Superior temporal gyrus (tissue), 1 donor: ENCODE measurements at regions not wholly inside any gene's neighbourhood (a gene's known extent, or its start where the extent isn't known, plus 50 kb on each side); places are given as distances from the start of the nearest gene placed in this dataset.
"Not testable (repeated sequence)": the region's sequence is repeated elsewhere in the genome, so short reads cannot be mapped to it uniquely, and the experiment has no call there.

Experiments used
- DNase-seq: peaks from one replicate; pipeline ENCODE4 v3.0.0-alpha.2; 2016; ENCODE audit errors: extremely low spot score

GRCh38 chr14:105749870-105750541, 223.6 kb downstream of the TMEM121 start:
- not testable (repeated sequence) for DNase-seq

- not testable (repeated sequence) for DNase-seq
Observed at GRCh38 chr14:105751291-105751751, 224.9 kb downstream of the TMEM121 start.

DNA sequence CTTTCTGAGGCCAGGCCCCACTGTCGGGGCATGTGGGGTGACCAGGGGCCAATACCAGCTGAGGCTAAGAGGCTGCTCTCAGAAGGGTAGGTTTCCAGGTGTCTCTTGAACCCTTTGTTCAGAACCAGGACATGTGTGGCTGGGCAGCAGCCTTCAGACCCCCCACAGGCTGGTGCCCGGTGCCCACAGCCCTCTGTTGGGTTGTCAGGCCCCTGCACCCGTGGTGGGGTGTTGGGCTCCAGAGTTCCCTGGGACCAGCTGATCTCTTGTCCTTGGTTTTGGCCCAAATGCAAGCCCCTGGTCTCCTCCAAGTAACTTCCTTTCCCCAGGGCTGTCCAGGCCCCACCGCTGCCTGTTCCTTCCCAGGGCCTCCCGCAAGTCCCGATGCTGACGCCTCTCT, 226.0 kb downstream of the TMEM121 start:
- DNase-seq, result not testable (repeated sequence)

DNA sequence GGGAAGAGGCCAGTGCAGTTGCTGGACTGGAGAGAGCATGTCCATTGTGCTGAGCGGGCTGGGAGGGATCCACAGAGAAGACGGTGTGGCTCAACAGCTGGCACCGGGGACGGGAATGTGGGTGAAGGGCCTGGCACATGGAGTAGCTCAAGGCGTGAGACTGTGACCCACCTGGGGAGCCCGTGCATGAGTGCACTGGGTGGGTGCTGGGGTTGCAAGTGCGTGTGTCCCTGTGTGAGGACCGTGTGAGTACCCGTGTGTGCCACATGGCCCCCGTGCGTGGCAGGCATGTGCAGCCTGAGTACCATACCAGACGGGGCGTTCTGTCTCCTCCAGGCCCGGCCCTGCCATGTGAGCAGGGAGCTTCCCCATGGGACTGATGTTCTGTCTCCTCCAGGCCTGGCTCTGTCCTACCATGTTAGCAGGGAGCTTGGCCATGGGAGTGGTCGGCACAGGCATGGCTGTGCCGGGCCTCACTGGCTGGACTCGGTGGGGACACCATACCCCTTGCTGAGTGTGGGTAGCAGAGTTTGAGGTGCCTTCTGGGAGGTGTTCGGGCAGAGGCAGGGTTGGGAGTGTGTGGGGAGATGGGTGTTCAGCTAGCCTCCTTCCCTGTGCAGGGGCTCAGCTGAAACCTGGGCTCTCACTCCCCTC, 234.4 kb downstream of the TMEM121 start:
- DNase-seq, result no peak

DNA sequence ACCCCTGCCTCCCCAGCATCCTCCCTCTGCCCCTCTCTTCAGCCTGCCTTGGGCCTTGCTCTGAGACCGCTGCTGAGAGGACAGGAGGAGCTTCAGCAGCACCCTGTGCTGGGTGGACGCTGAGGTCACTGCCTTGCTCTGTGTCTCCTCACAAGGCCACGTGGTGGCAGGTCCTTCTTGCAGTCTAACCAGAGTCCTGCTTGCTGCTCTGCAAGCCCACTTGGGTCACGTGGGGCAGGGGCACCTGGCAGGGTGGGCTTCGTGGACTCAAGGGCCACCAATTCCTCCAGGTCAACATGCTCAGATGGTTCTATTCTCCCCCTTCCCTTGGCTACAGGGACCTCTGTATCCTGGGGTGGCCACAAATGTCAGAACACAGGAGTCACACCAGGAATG, 235.0 kb downstream of the TMEM121 start:
- not testable (repeated sequence) for DNase-seq

DNA sequence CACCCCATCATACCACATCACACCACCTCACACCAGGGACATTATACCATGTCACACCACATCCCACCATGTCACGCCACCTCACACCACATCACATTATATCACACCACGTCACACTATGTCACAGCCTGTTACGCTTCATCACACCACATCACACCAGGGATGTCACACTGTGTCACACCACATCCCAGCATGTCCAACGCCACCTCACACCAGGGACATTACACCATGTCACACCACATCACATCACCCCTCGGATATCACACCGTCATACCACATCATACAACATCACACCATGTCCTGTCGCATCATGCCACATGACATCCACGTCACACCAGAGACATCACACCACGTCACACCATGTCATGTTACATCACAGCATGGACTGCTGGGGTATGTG, 235.5 kb downstream of the TMEM121 start:
- DNase-seq, result no peak

DNA sequence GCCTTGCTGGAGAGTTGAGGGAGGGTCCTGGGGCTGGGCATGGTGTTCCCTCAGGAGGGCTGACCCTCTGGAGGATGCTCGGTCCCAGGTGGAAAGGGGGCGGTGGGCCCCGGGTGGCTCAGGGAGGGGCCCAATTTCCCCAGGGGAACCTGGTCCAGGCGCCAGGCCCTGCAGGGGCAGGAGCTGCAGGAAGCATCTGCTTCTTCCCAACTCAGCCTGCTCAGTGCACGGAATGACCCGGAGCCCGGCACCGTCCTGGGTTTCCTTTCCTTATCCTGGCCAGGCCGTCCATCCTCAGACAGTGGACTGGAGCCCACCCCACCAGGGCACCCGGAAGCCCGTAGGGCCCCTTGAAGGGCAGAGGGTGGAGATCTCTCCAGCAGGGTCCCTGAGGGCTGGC, 235.9 kb downstream of the TMEM121 start:
- DNase-seq, result not testable (repeated sequence)

- DNase-seq, result not testable (repeated sequence)
Observed at GRCh38 chr14:105764254-105764901, 238.0 kb downstream of the TMEM121 start.

GRCh38 chr14:105765072-105765825, 238.9 kb downstream of the TMEM121 start:
- DNase-seq, result not testable (repeated sequence)

DNA sequence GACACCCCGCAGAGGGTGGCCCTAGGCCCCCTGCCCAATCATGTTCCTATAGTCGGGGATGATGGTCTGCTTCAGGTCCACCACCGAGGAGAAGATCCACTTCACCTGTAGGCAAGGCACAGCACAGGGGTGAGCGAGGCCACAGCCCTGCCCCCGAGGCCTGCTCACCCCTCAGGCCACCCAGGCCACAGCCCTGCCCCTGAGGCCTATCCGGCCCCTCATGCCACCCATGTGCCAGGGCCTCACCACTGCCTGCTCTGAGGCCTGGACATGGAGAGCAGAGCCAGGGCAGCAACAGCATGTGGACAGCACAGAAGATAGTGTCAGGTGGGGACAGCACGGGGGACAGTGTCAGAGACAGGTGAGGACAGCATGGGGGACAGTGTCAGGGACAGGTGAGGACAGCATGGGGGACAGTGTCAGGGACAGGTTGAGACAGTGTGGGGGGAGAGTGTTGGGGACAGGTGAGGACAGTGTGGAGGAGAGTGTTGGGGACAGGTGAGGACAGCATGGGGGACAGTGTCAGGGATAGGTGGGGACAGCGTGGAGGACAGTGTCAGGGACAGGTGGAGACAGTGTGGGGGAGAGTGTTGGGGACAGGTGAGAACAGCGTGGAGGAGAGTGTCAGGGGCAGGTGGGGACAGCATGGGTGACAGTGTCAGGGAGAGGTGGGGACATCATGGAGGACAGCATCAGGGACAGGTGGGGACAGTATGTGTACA, 239.7 kb downstream of the TMEM121 start:
- no peak for DNase-seq

DNA sequence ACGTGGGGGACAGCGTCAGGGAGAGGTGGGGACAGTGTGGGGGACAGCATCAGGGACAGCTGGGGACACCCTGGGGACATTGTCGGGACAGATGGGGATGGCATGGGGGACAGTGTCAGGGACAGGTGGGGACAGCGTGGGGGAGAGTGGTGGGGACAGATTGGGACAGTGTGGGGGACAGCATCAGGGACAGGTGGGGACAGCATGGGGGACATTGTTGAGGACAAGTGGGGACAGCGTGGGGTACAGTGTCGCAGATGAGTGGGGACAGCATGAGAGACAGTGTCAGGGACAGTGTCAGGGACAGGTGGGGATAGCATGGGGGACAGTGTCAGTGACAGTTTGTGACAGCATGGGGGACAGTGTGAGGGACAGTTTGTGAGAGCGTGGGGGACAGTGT, 240.9 kb downstream of the TMEM121 start:
- DNase-seq, result no peak

GRCh38 chr14:105768039-105768438, 241.7 kb downstream of the TMEM121 start:
- not testable (repeated sequence) for DNase-seq

- not testable (repeated sequence) for DNase-seq
Observed at GRCh38 chr14:105769061-105769730, 242.8 kb downstream of the TMEM121 start.

- DNase-seq, result not testable (repeated sequence)
Observed at GRCh38 chr14:105770619-105771216, 244.3 kb downstream of the TMEM121 start.

DNA sequence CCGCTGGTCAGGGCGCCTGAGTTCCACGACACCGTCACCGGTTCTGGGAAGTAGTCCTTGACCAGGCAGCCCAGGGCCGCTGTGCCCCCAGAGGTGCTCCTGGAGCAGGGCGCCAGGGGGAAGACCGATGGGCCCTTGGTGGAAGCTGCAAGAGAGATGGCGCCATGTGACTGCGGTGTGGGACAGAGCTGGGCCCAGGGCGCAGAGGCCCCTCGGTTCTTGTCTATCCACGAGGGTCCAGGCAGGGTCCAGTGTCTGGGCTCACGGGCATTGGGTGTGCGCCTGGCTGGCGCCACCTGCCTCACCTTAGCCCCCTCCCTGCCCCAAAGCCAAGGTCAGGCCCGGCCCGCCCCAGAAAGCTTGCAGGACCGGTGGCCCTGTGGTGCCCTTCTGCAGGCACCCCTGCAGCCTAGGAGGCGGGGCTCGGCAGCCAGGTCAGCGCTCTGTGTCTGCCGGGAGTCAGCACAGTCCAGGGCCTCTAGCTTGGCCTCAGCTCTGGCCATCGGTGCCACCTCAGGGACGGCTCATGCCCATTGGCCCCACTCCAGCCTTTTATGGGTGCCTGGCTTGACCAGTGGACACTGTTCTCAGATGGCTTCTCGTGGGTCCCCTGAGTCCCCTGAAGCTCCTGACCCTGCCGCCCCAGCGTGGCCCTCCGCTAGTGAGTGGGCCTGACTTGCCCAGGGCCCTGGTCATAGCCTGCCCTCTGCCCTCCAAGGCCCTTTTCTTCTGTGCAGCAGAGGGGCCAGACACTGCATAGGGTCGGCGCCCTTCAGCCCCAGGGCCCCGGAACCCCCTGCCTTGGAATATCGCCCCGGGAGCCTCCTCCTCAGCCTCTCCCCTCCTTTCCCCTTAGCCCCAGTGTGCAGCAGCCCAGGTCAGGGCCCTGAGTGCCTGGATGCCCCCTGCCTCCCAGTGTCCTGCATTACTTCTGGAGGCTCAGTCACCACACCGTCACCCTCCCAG, 245.2 kb downstream of the TMEM121 start:
- DNase-seq, result not testable (repeated sequence)

GRCh38 chr14:105772710-105773250, 246.4 kb downstream of the TMEM121 start:
- DNase-seq, result not testable (repeated sequence)

DNA sequence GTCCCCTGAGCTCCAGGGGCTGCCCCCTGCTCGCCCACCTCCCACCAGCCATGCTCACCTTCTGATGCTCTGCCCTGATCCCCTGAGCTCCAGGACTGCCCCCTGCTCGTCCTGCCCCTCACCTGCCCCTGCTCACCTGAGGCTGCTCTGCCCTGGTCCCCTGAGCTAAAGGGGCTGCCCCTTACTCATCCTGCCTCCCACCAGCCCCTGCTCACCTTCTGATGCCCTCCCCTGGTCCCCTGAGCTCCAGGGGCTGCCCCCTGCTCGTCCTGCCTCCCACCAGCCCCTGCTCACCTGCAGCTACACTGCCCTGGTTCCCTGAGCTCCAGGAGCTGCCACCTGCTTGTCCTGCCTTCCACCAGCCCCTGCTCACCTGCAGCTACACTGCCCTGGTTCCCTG, 247.2 kb downstream of the TMEM121 start:
- no peak for DNase-seq

DNA sequence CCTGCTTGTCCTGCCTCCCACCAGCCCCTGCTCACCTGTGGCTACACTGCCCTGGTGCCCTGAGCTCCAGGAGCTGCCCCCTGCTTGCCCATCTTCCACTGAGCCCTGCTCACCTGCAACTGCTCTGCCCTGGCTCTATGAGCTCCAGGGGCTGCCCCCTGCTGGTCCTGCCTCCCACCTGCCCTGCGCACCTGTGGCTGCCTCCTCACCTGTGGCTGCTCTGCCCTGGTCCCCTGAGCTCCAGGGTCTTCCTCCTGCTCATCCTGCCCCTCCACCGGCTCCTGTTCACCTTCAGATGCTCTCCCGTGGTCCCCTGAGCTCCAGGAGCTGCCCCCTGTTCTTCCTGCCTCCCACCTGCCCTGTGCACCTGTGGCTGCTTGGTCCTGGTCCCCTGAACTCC, 247.6 kb downstream of the TMEM121 start:
- DNase-seq, result no peak
